ENCODE measurements at regions not wholly inside any gene's neighbourhood (a gene's known extent, or its start where the extent isn't known, plus 50 kb on each side); places are given as distances from the start of the nearest gene placed in this dataset.

DNA sequence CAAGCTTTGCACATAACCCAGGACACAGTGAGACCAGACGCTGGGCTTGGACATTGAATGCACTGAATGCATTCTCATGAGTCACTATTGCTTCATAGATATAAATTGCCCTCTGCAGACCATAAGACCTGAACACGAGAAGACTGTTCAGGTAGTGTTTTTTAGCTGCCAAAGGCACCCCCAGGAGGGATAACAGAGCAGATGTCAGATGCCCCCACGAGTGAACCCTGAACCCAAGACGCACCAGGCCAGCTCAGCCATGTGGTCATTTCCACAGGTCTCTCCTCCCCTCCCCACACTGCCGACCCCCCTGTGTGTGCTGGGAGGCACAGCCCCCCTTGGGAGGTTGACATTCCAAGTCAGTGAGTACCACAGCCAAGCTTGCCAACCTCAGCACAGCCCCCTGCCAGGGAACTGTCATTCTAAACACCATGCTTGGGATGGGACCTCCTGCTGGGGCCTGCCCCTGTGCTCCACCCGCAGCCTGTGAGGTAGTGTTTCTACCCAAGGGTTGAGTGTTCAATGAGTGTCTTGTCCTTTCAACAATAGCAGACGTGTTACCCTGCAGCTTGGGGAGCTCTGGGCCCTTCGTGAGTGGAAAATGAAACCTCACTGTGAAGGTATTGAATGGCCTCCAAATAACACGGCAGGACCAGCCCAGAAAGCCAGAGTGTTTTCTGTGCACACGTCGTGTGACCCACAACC, 68.2 kb downstream of the PSMG1 start:
- no peak for TF ChIP-seq CTCF (IDR thresholded peaks at IDR 0.05; ENCODE audit: extremely low read depth in 1 of 2, insufficient read depth in 1 of 2, low read depth in 1 of 2, low read length in 2 of 2)
- TF ChIP-seq POLR2A (IDR thresholded peaks at IDR 0.05; ENCODE audit: low read depth, low read length) = no peak
- no peak for TF ChIP-seq POLR2AphosphoS5 (IDR thresholded peaks at IDR 0.05; ENCODE audit: insufficient read depth, low read depth, low read length)
- no peak for TF ChIP-seq GATA2 (IDR thresholded peaks at IDR 0.05; ENCODE audit: insufficient read depth, insufficient read length, low read depth, low read length)
- TF ChIP-seq, protein P1, sequence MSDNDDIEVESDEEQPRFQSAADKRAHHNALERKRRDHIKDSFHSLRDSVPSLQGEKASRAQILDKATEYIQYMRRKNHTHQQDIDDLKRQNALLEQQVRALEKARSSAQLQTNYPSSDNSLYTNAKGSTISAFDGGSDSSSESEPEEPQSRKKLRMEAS (IDR thresholded peaks at IDR 0.05; ENCODE audit: insufficient read depth, insufficient read length) = no peak
- TF ChIP-seq EZH2 (IDR thresholded peaks at IDR 0.05; ENCODE audit: borderline replicate concordance, low read depth, low read length, severe bottlenecking) = no peak
- no peak for TF ChIP-seq MYC (IDR thresholded peaks at IDR 0.05; ENCODE audit: low read depth, low read length)

Measured in endothelial cell of umbilical vein (primary cell).